ENCODE measurements at regions not wholly inside any gene's neighbourhood (a gene's known extent, or its start where the extent isn't known, plus 50 kb on each side); places are given as distances from the start of the nearest gene placed in this dataset.

DNA sequence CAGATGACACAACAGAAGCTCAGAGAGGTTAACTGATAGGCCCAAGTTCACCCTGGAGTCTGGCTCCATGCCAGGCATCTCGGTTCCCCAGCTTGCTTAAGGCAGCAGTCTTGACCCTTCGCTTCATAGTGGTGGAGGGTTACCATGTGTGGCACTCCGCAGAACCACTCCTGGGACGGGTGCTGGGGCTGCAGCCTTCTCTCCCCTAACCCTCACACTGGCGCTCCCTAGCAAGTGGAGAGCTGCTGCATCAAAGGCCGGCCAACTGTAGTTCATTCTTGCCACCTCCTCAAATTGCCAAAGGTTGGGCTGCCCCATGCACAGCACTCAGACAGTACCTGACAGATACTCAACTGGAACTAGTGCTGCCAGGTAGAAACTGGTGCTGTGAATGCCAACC lies 70.2 kb upstream of the KCND3 start:
- Histone ChIP-seq H3K9me1 (ENCODE audit: insufficient read depth, low read length) (no peaks in the 10 kb centered on the region), H2BK20ac (ENCODE audit: low read depth, low read length) (no peak overlapping the region), H3K79me1 (ENCODE audit: low read depth in 1 of 2, low read length in 2 of 2) (no peaks in the 10 kb centered on the region), H2BK15ac (ENCODE audit: low read depth, low read length) (no peak overlapping the region), H2AFZ (replicated peaks; ENCODE audit: low read length, poor library complexity) (no peak overlapping the region), H3K56ac (ENCODE audit: extremely low read depth, insufficient read depth, low read length) (no peak overlapping the region), H3K9me3 (ENCODE audit: control insufficient read depth, insufficient read depth, low read length) (no peaks in the 10 kb centered on the region), H3K4me1 (ENCODE audit: control insufficient read depth, insufficient read depth, low read length) (no peaks in the 10 kb centered on the region), H3K4me3 (ENCODE audit: insufficient read depth, low read depth, low read length) (no peak overlapping the region), H4K91ac (ENCODE audit: insufficient read depth, low read depth, low read length) (no peak overlapping the region), H3K36me3 (ENCODE audit: control insufficient read depth, insufficient read depth, low read length) (no peaks in the 10 kb centered on the region), H3K27ac (ENCODE audit: insufficient read depth, low read length) (no peak overlapping the region), H2BK120ac (ENCODE audit: low read depth, low read length) (no peak overlapping the region), H3K14ac (replicated peaks; ENCODE audit: low read depth, low read length) (no peak overlapping the region), H3K4ac (ENCODE audit: low read depth, low read length) (no peak overlapping the region), H2AK9ac (replicated peaks; ENCODE audit: low read depth, low read length, poor library complexity) (no peak overlapping the region), H4K20me1 (ENCODE audit: insufficient read depth, low read length) (no peaks in the 10 kb centered on the region), H3K23ac (ENCODE audit: low read depth, low read length) (no peak overlapping the region), H3K27me3 (ENCODE audit: control insufficient read depth, insufficient read depth, low read length) (no peaks in the 10 kb centered on the region), H3K9ac (ENCODE audit: low read depth, low read length) (no peak overlapping the region), H2BK5ac (ENCODE audit: low read depth, low read length, poor library complexity, severe bottlenecking) (no peak overlapping the region), H3K4me2 (ENCODE audit: low read depth, low read length) (no peak overlapping the region), H4K5ac (ENCODE audit: low read depth, low read length) (no peak overlapping the region), H4K8ac (ENCODE audit: low read depth in 2 of 2, low read length in 2 of 2) (no peak overlapping the region), H3K18ac (ENCODE audit: low read depth, low read length) (no peak overlapping the region), H2AK5ac (ENCODE audit: low read depth, low read length) (no peak overlapping the region)
- ChIA-PET POLR2A (ENCODE audit: unreplicated experiment) (no interaction called here), CTCF (no interaction called here)
- in situ Hi-C loops (cut with MboI; ENCODE audit: low sequenced_read_pairs) = no loop called here
- TF ChIP-seq NFE2L2 (IDR thresholded peaks at IDR 0.05; ENCODE audit: low read depth, low read length) (no peak), USF2 (IDR thresholded peaks at IDR 0.05; ENCODE audit: low read depth, low read length) (no peak), MAZ (IDR thresholded peaks at IDR 0.05; ENCODE audit: borderline replicate concordance, low read depth, low read length) (no peak), MXI1 (IDR thresholded peaks at IDR 0.05; ENCODE audit: borderline replicate concordance, low read depth, low read length) (no peak), BHLHE40 (IDR thresholded peaks at IDR 0.05; ENCODE audit: low read depth, low read length) (no peak), RCOR1 (IDR thresholded peaks at IDR 0.05; ENCODE audit: insufficient replicate concordance, low read length) (no peak), FOS (IDR thresholded peaks at IDR 0.05; ENCODE audit: low read depth, low read length) (no peak), SMC3 (IDR thresholded peaks at IDR 0.05; ENCODE audit: low read depth, low read length) (no peak), CHD1 (IDR thresholded peaks at IDR 0.05; ENCODE audit: low read depth, low read length) (no peak), CTCF (conservative IDR thresholded peaks at IDR 0.05; ENCODE audit: low read depth, low read length) (no peak), RAD21 (IDR thresholded peaks at IDR 0.05; ENCODE audit: low read length) (no peak), POLR2A (IDR thresholded peaks at IDR 0.05; ENCODE audit: low read depth, low read length) (no peak), CEBPB (IDR thresholded peaks at IDR 0.05; ENCODE audit: low read depth, low read length) (no peak), MAFK (IDR thresholded peaks at IDR 0.05; ENCODE audit: low read depth, low read length) (no peak), RFX5 (IDR thresholded peaks at IDR 0.05; ENCODE audit: low read depth, low read length) (no peak)
- TF ChIP-seq, protein P1, sequence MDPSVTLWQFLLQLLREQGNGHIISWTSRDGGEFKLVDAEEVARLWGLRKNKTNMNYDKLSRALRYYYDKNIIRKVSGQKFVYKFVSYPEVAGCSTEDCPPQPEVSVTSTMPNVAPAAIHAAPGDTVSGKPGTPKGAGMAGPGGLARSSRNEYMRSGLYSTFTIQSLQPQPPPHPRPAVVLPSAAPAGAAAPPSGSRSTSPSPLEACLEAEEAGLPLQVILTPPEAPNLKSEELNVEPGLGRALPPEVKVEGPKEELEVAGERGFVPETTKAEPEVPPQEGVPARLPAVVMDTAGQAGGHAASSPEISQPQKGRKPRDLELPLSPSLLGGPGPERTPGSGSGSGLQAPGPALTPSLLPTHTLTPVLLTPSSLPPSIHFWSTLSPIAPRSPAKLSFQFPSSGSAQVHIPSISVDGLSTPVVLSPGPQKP (IDR thresholded peaks at IDR 0.05; ENCODE audit: borderline replicate concordance, low read depth, low read length) = no peak
- intact Hi-C loops (cut with micrococcal nuclease) = no loop called here
- dilution Hi-C loops (cut with HindIII; ENCODE audit: low sequenced_read_pairs, unreplicated experiment) = no loop called here
- DNase-seq (no peak), ATAC-seq (ENCODE audit: low read depth) (no peak)
- 60% methylated on average over 1 of the region's 6 CpGs; no CpG with 5 or more reads in 1 of the 2 experiments for WGBS, 2 experiments (ENCODE audit: extremely low coverage in 2 of 2, insufficient read length in 1 of 2)
- no TSS peak for BruUV-seq (replicated peaks)
